DOHH2 (cell line): ENCODE measurements at regions not wholly inside any gene's neighbourhood (a gene's known extent, or its start where the extent isn't known, plus 50 kb on each side); places are given as distances from the start of the nearest gene placed in this dataset.

Experiments
- EZH2phosphoT487 ChIP-seq: fragments of 200-600 bp; sonication (generic); IDR thresholded peaks from 2 replicates; pipeline ENCODE4 v1.6.1; 2017; ENCODE audit warnings: borderline replicate concordance, mild to moderate bottlenecking, antibody characterized with exemption, low read length, moderate library complexity, mixed read lengths
- TF ChIP-seq, protein P1 (sequence below): fragments of 200-600 bp; sonication (generic); IDR thresholded peaks from one replicate; pipeline ENCODE4 v1.5.1; 2014; ENCODE audit warnings: antibody characterized with exemption, mild to moderate bottlenecking, low read depth, low read length; ENCODE audit not compliant: poor library complexity, severe bottlenecking

DNA sequence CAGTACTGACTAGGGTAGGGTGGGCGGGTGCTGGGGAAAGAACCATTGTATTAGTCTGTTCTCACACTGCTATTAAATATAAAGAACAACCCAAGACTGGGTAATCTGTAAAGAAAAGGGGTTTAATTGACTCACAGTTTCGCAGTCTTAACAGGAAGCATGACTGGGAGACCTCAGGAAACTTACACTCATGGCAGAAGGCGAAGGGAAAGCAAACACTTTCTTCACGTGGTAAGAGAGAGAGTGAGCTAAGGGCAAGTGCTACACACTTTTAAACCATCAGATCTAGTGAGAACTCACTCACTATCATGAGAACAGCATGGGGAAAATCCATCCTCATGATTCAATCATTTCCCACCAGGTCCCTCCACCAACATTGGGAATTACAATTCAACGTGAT lies 98.0 kb downstream of the OXSM start:
- TF ChIP-seq, protein P1, sequence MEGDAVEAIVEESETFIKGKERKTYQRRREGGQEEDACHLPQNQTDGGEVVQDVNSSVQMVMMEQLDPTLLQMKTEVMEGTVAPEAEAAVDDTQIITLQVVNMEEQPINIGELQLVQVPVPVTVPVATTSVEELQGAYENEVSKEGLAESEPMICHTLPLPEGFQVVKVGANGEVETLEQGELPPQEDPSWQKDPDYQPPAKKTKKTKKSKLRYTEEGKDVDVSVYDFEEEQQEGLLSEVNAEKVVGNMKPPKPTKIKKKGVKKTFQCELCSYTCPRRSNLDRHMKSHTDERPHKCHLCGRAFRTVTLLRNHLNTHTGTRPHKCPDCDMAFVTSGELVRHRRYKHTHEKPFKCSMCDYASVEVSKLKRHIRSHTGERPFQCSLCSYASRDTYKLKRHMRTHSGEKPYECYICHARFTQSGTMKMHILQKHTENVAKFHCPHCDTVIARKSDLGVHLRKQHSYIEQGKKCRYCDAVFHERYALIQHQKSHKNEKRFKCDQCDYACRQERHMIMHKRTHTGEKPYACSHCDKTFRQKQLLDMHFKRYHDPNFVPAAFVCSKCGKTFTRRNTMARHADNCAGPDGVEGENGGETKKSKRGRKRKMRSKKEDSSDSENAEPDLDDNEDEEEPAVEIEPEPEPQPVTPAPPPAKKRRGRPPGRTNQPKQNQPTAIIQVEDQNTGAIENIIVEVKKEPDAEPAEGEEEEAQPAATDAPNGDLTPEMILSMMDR: no peak
- no peak for TF ChIP-seq EZH2phosphoT487
